OCI-LY3 (cell line): ENCODE measurements at regions not wholly inside any gene's neighbourhood (a gene's known extent, or its start where the extent isn't known, plus 50 kb on each side); places are given as distances from the start of the nearest gene placed in this dataset.

Experiments
- H2AFZ ChIP-seq: fragments of 200-600, 300-600 bp; shearing (Covaris generic); 2 replicates; pipeline ENCODE4 v1.6.0; 2014; ENCODE audit warnings: antibody characterized with exemption, low read depth, low read length
- H3K27ac ChIP-seq: fragments of 200-600, 300-600 bp; sonication (generic); 2 replicates; pipeline ENCODE4 v1.5.1; 2014; ENCODE audit warnings: mild to moderate bottlenecking, low read length, moderate library complexity, mixed read lengths
- H3K27me3 ChIP-seq: fragments of 200-600, 300-600 bp; sonication (generic); 2 replicates; pipeline ENCODE4 v1.6.1; 2014; ENCODE audit warnings: low read depth, low read length, mixed read lengths
- H3K36me3 ChIP-seq: fragments of 200-600, 300-600 bp; sonication (generic); replicated peaks from 2 replicates; pipeline ENCODE3; 2014; ENCODE audit warnings: low read depth, low read length, mixed read lengths
- H3K4me1 ChIP-seq: fragments of 300-600, 200-600 bp; sonication (generic); 2 replicates; pipeline ENCODE4 v1.6.1; 2014; ENCODE audit warnings: low read length, mixed read lengths
- H3K4me2 ChIP-seq: fragments of 200-600, 300-600 bp; sonication (generic); 2 replicates; pipeline ENCODE4 v1.6.1; 2014; ENCODE audit warnings: low read length, mixed read lengths
- H3K4me3 ChIP-seq: fragments of 300-600, 200-600 bp; sonication (generic); 2 replicates; pipeline ENCODE4 v1.5.1; 2014; ENCODE audit warnings: antibody characterized with exemption, mild to moderate bottlenecking, low read length, moderate library complexity
- H3K79me2 ChIP-seq: fragments of 300-600, 200-600 bp; shearing (Covaris generic); 2 replicates; pipeline ENCODE4 v1.6.1; 2014; ENCODE audit warnings: mild to moderate bottlenecking, low read length, mixed read lengths
- H3K9ac ChIP-seq: fragments of 300-600, 200-600 bp; shearing (Covaris generic); 2 replicates; pipeline ENCODE4 v1.6.0; 2014; ENCODE audit warnings: mild to moderate bottlenecking, low read length, moderate library complexity
- H3K9me3 ChIP-seq: fragments of 200-600, 300-600 bp; shearing (Covaris generic); 2 replicates; pipeline ENCODE4 v1.6.1; 2014; ENCODE audit warnings: low read length, mixed read lengths; ENCODE audit not compliant: insufficient read depth
- H4K20me1 ChIP-seq: fragments of 200-600, 300-600 bp; sonication (generic); 2 replicates; pipeline ENCODE4 v1.6.1; 2016; ENCODE audit warnings: low read length, mixed read lengths; ENCODE audit not compliant: insufficient read depth
- CTCF ChIP-seq: fragments of 200-600, 300-600 bp; sonication (generic); IDR thresholded peaks from 2 replicates; pipeline ENCODE4 v1.5.1; 2014; ENCODE audit warnings: antibody characterized with exemption, low read length, low read depth
- EZH2phosphoT487 ChIP-seq: fragments of 200-600 bp; shearing (Covaris generic); IDR thresholded peaks from 2 replicates; pipeline ENCODE4 v1.6.1; 2018; ENCODE audit warnings: antibody characterized with exemption, mixed run types, low read depth

- Histone ChIP-seq H2AFZ (no peak overlapping the region), H3K9ac (no peak overlapping the region), H3K4me1 (no peaks in the 10 kb centered on the region), H4K20me1 (no peaks in the 10 kb centered on the region), H3K79me2 (no peaks in the 10 kb centered on the region), H3K36me3 (no peaks in the 10 kb centered on the region), H3K27ac (no peak overlapping the region), H3K27me3 (no peaks in the 10 kb centered on the region), H3K9me3 (no peaks in the 10 kb centered on the region), H3K4me2 (no peak overlapping the region), H3K4me3 (no peak overlapping the region)
- no peak for TF ChIP-seq EZH2phosphoT487
- no peak for TF ChIP-seq CTCF
These were observed 772.3 kb upstream of the ADAMTS5 start for GRCh38 chr21:27739187-27739586.

GRCh38 chr21:27735699-27736098 is 768.8 kb upstream of the ADAMTS5 start:
- Histone ChIP-seq H3K4me2 (no peak overlapping the region), H3K4me1 (no peaks in the 10 kb centered on the region), H3K27ac (no peak overlapping the region), H3K4me3 (no peak overlapping the region), H4K20me1 (no peaks in the 10 kb centered on the region), H3K36me3 (no peaks in the 10 kb centered on the region), H3K9me3 (no peaks in the 10 kb centered on the region), H2AFZ (no peak overlapping the region), H3K9ac (no peak overlapping the region), H3K27me3 (no peaks in the 10 kb centered on the region), H3K79me2 (no peaks in the 10 kb centered on the region)
- TF ChIP-seq CTCF (no peak), EZH2phosphoT487 (no peak)

- H3K27ac ChIP-seq = no peak overlapping the region
- no peaks in the 10 kb centered on the region for H3K9me3 ChIP-seq
- H3K4me1 ChIP-seq = no peaks in the 10 kb centered on the region
- no peak overlapping the region for H3K4me3 ChIP-seq
- H3K4me2 ChIP-seq = no peak overlapping the region
- no peak overlapping the region for H3K9ac ChIP-seq
- TF ChIP-seq CTCF (no peak), EZH2phosphoT487 (no peak)
- no peaks in the 10 kb centered on the region for H4K20me1 ChIP-seq
- H3K79me2 ChIP-seq = no peaks in the 10 kb centered on the region
- no peaks in the 10 kb centered on the region for H3K36me3 ChIP-seq
- H2AFZ ChIP-seq = no peak overlapping the region
- no peaks in the 10 kb centered on the region for H3K27me3 ChIP-seq
These were observed 767.3 kb upstream of the ADAMTS5 start for GRCh38 chr21:27734146-27734545.

- TF ChIP-seq EZH2phosphoT487 (no peak), CTCF (no peak)
- no peaks in the 10 kb centered on the region for H3K4me1 ChIP-seq
These were observed 759.0 kb upstream of the ADAMTS5 start for GRCh38 chr21:27725916-27726315.

More at GRCh38 chr21:27725916-27726315, 759.0 kb upstream of the ADAMTS5 start:
- H3K9me3 ChIP-seq = no peaks in the 10 kb centered on the region
- no peaks in the 10 kb centered on the region for H3K36me3 ChIP-seq
- H4K20me1 ChIP-seq = no peaks in the 10 kb centered on the region
- H3K27ac ChIP-seq = no peak overlapping the region
- no peak overlapping the region for H2AFZ ChIP-seq
- H3K79me2 ChIP-seq = no peaks in the 10 kb centered on the region
- no peaks in the 10 kb centered on the region for H3K27me3 ChIP-seq
- H3K9ac ChIP-seq = no peak overlapping the region
- H3K4me3 ChIP-seq = no peak overlapping the region
- H3K4me2 ChIP-seq = no peak overlapping the region
